GM12878 (cell line): ENCODE measurements at regions not wholly inside any gene's neighbourhood (a gene's known extent, or its start where the extent isn't known, plus 50 kb on each side); places are given as distances from the start of the nearest gene placed in this dataset.

ENCODE experiments used
- ATAC-seq: fragments of 200-7000 bp; cut with Tn5 transposase; 3 replicates; pipeline ENCODE4 v1.9.1; 2020; ENCODE audit warnings: mild to moderate bottlenecking, moderate library complexity
- BruUV-seq: library from RNA; stranded (reverse); fragments of 400-500 nt; replicated peaks from 2 replicates; lab custom pipeline; 2021; lab: Mats Ljungman, UMichigan
- CTCF ChIA-PET: fragments of 300-600 bp; sonication (Branson Sonifier 250); formaldehyde crosslinking; extraction: SDS; loops from one replicate; lab custom pipeline; 2021; ENCODE audit warnings: inconsistent platforms; lab: Yijun Ruan, JAX
- POLR2A ChIA-PET: fragments of 350-600 bp; formaldehyde crosslinking; extraction: SDS; loops from one replicate; lab custom pipeline; 2021; ENCODE audit warnings: inconsistent platforms; lab: Charles Lee
- RAD21 ChIA-PET: fragments of 300-600 bp; sonication (Branson Sonifier 250); formaldehyde crosslinking; loops from one replicate; lab custom pipeline; 2023; ENCODE audit warnings: antibody characterized with exemption; ENCODE audit not compliant: unreplicated experiment; lab: Charles Lee
- SMC1A ChIA-PET: fragments of 300-600 bp; sonication (Branson Sonifier 250); formaldehyde crosslinking; loops from one replicate; lab custom pipeline; 2023; ENCODE audit not compliant: unreplicated experiment, uncharacterized antibody; lab: Charles Lee
- DNase-seq: peaks from one replicate; pipeline ENCODE4 v3.0.0-alpha.2; 2011; ENCODE audit warnings: low read depth, low spot score
- FAIRE-seq: peaks from 3 replicates; lab custom pipeline; 2011; peaks lifted over from hg19 to GRCh38; lab: Jason Lieb, UNC
- H2AFZ ChIP-seq: 2 replicates; pipeline ENCODE4 v1.6.0; 2011; ENCODE audit warnings: low read depth, low read length, control low read depth; ENCODE audit not compliant: control insufficient read depth
- H3K27ac ChIP-seq: 2 replicates; pipeline ENCODE4 v1.5.1; 2011; ENCODE audit warnings: control low read depth; ENCODE audit not compliant: control insufficient read depth, insufficient read depth
- H3K27me3 ChIP-seq, 2 experiments: replicated peaks in 1 of 2; 2 replicates each; pipeline versions ENCODE4 v1.6.0 to v1.6.1; 2011; ENCODE audit warnings: low read length in 1 of 2; ENCODE audit not compliant: control insufficient read depth in 2 of 2, insufficient read depth in 2 of 2
- H3K36me3 ChIP-seq, 2 experiments: 2 replicates each; pipeline ENCODE4 v1.5.1; 2011; ENCODE audit warnings: low read length in 1 of 2; ENCODE audit not compliant: control insufficient read depth in 2 of 2, insufficient read depth in 2 of 2
- H3K4me1 ChIP-seq: 2 replicates; pipeline ENCODE4 v1.6.1; 2011; ENCODE audit warnings: mild to moderate bottlenecking, low read length, moderate library complexity, mixed read lengths; ENCODE audit not compliant: control insufficient read depth, insufficient read depth
- H3K4me2 ChIP-seq: 2 replicates; pipeline ENCODE4 v1.6.0; 2011; ENCODE audit warnings: control low read depth; ENCODE audit not compliant: control insufficient read depth, insufficient read depth
- H3K4me3 ChIP-seq: fragments of 200-600 bp; sonication (generic); 2 replicates; pipeline ENCODE4 v1.5.1; 2016
- H3K79me2 ChIP-seq: 2 replicates; pipeline ENCODE4 v1.6.0; 2011; ENCODE audit warnings: low read length; ENCODE audit not compliant: control insufficient read depth, insufficient read depth
- H3K9ac ChIP-seq: 2 replicates; pipeline ENCODE4 v1.8.0; 2011; ENCODE audit warnings: low read length, control low read depth, mixed read lengths; ENCODE audit not compliant: control insufficient read depth, insufficient read depth
- H3K9me3 ChIP-seq: replicated peaks from 3 replicates; pipeline ENCODE4 v1.5.1; 2011; ENCODE audit warnings: mild to moderate bottlenecking, low read length; ENCODE audit not compliant: control insufficient read depth, insufficient read depth
- H4K20me1 ChIP-seq: 2 replicates; pipeline ENCODE4 v1.6.0; 2011; ENCODE audit not compliant: control insufficient read depth, insufficient read depth
- ATF3 ChIP-seq: IDR thresholded peaks from 2 replicates; pipeline ENCODE4 v1.6.1; 2011; ENCODE audit warnings: low read depth, mild to moderate bottlenecking, low read length, moderate library complexity, borderline replicate concordance; ENCODE audit errors: extremely low read depth
- CTCF ChIP-seq, 3 experiments: IDR thresholded peaks in 2 of 3; conservative IDR thresholded peaks in 1 of 3; 2 replicates each; pipeline ENCODE4 v1.5.1; 2011; ENCODE audit warnings: low read depth in 3 of 3, low read length in 3 of 3, mild to moderate bottlenecking in 3 of 3, control low read depth in 2 of 3, moderate library complexity in 2 of 3, inconsistent platforms in 1 of 3, mixed read lengths in 1 of 3; ENCODE audit not compliant: control insufficient read depth in 2 of 3, insufficient read depth in 1 of 3; ENCODE audit errors: extremely low read depth in 1 of 3
- KAT2A ChIP-seq: conservative IDR thresholded peaks from 2 replicates; pipeline ENCODE4 v1.6.1; 2011; ENCODE audit warnings: low read depth, low read length; ENCODE audit not compliant: control insufficient read depth
- MYC ChIP-seq: IDR thresholded peaks from 2 replicates; pipeline ENCODE4 v1.6.1; 2011; ENCODE audit warnings: mild to moderate bottlenecking, low read length, moderate library complexity, inconsistent platforms; ENCODE audit not compliant: insufficient read depth, insufficient replicate concordance, insufficient read length, severe bottlenecking
- SMAD1 ChIP-seq: fragments of 450-650 bp; IDR thresholded peaks from 2 replicates; pipeline ENCODE4 v1.6.1; 2018; ENCODE audit warnings: mild to moderate bottlenecking, low read depth; ENCODE audit not compliant: partially characterized antibody
- SMARCA5 ChIP-seq: fragments of 450-650 bp; IDR thresholded peaks from 2 replicates; pipeline ENCODE4 v1.6.1; 2017; ENCODE audit warnings: mild to moderate bottlenecking
- TARDBP ChIP-seq: IDR thresholded peaks from 2 replicates; pipeline ENCODE4 v1.6.1; 2016; ENCODE audit warnings: borderline replicate concordance
- YY1 ChIP-seq: IDR thresholded peaks from 2 replicates; pipeline ENCODE4 v1.6.1; 2011; ENCODE audit warnings: low read depth, mild to moderate bottlenecking, low read length
- WGBS: methylation state at CpG from one replicate; pipeline ENCODE4 v1.1.6; 2016; ENCODE audit warnings: low lambda C conversion rate; ENCODE audit not compliant: insufficient replicate concordance, insufficient coverage; ENCODE audit errors: missing lambda C conversion rate; 5-methylcytosine and 5-hydroxymethylcytosine counted together
- in situ Hi-C: fragments of 300-500 bp; cut with MboI; formaldehyde crosslinking; loops from 9 replicates; pipeline ENCODE4 v1.14.3; 2018; ENCODE audit warnings: mixed read lengths
- intact Hi-C: fragments of 100-400 bp; cut with micrococcal nuclease; formaldehyde crosslinking; loops from one replicate; pipeline ENCODE4 v1.14.2; 2022; ENCODE audit not compliant: unreplicated experiment

- ATAC-seq (no peak), FAIRE-seq (no peak), DNase-seq (no peak)
- ChIA-PET RAD21 (no interaction called here), CTCF (no interaction called here), SMC1A (no interaction called here), POLR2A (no interaction called here)
- no peak overlapping the region for H3K4me2 ChIP-seq
- no peaks in the 10 kb centered on the region for H3K4me1 ChIP-seq
- no peaks in the 10 kb centered on the region for H3K79me2 ChIP-seq
- H3K4me3 ChIP-seq = no peak overlapping the region
- no peaks in the 10 kb centered on the region; a peak in 1 of 4 replicates for H3K27me3 ChIP-seq
- no peaks in the 10 kb centered on the region for H4K20me1 ChIP-seq
- no peak overlapping the region for H3K27ac ChIP-seq
- H3K9ac ChIP-seq = no peak overlapping the region
- H2AFZ ChIP-seq = no peak overlapping the region
- H3K9me3 ChIP-seq = no peaks in the 10 kb centered on the region
- in situ Hi-C loops = no loop called here
- intact Hi-C loops = no loop called here
- no peak for TF ChIP-seq MYC
- TF ChIP-seq CTCF (IDR thresholded peaks at IDR 0.05 in 2 of 3, conservative IDR thresholded peaks at IDR 0.05 in 1 of 3; ENCODE audit: control insufficient read depth in 2 of 3, extremely low read depth in 1 of 3, insufficient read depth in 1 of 3, low read depth in 3 of 3, low read length in 3 of 3) = no peak
- TF ChIP-seq TARDBP = no peak
- no peak for TF ChIP-seq KAT2A
- no peak for TF ChIP-seq YY1
- no peak for TF ChIP-seq ATF3
- TF ChIP-seq SMARCA5 = no peak
- no peak for TF ChIP-seq SMAD1
- BruUV-seq = no TSS peak
- 3% methylated on average over 4 of the region's 4 CpGs for WGBS
- H3K36me3 ChIP-seq = no peaks in the 10 kb centered on the region
Observed at GRCh38 chr11:134543645-134544044, 131.6 kb upstream of the B3GAT1 start.
